Thyroid gland (tissue), 4 donors: ENCODE measurements at regions not wholly inside any gene's neighbourhood (a gene's known extent, or its start where the extent isn't known, plus 50 kb on each side); places are given as distances from the start of the nearest gene placed in this dataset. TPM values are rescaled to one million over a fixed set of nuclear protein-coding genes. Genes with fewer than 3 reads are reported as not detected.

Experiments used
- DNase-seq, 2 donors: peaks; one replicate each; pipeline ENCODE4 v3.0.0-alpha.2; 2019
- H3K27ac ChIP-seq, 3 donors: fragments of 200-600 bp; sonication (generic); 1 replicate in 2 of 3; 2 replicates in 1 of 3; pipeline ENCODE4 v1.5.1; 2016 to 2019; ENCODE audit warnings: mild to moderate bottlenecking in 1 of 3, moderate library complexity in 1 of 3
- H3K27me3 ChIP-seq: fragments of 200-600 bp; sonication (generic); one replicate; pipeline ENCODE4 v1.5.1; 2019
- H3K36me3 ChIP-seq, 2 donors: fragments of 200-600 bp; sonication (generic); one replicate each; pipeline ENCODE4 v1.5.1; 2016 to 2019
- H3K4me1 ChIP-seq, 2 donors: fragments of 200-600 bp; sonication (generic); one replicate each; pipeline ENCODE4 v1.5.1; 2017 to 2019
- H3K4me3 ChIP-seq, 3 donors: fragments of 200-600 bp; sonication (generic); replicated peaks in 1 of 3; 1 replicate in 2 of 3; 2 replicates in 1 of 3; pipeline ENCODE4 v1.5.1; 2016; ENCODE audit warnings: mild to moderate bottlenecking in 1 of 3
- H3K9me3 ChIP-seq: fragments of 200-600 bp; sonication (generic); one replicate; pipeline ENCODE4 v1.5.1; 2017
- POLR2A ChIP-seq, 2 donors: fragments of 450-650 bp; IDR thresholded peaks; one replicate each; pipeline ENCODE4 v1.6.1; 2017; ENCODE audit warnings: antibody characterized with exemption in 2 of 2, mild to moderate bottlenecking in 2 of 2, moderate library complexity in 1 of 2
- WGBS, 2 donors: methylation state at CpG; one replicate each; pipeline ENCODE4 v1.1.5; 2017; 5-methylcytosine and 5-hydroxymethylcytosine counted together
- intact Hi-C: fragments of 100-400 bp; cut with DNase I; formaldehyde crosslinking; loops from one replicate; pipeline ENCODE4 v1.15.1; 2023
- small RNA-seq: library from RNA; depleted of rRNA; stranded (forward); fragments of <200 nt; gene quantifications from one replicate; pipeline ENCODE3, GENCODE V24; 2016
- TF ChIP-seq, protein P1 (sequence below), 6 experiments: fragments of 200-600 bp in 3 of 6; fragments of 450-650 bp in 3 of 6; sonication (generic) in 3 of 6; IDR thresholded peaks; one replicate each; pipeline ENCODE4 v1.5.1; 2016 to 2019; ENCODE audit warnings: antibody characterized with exemption in 6 of 6, mild to moderate bottlenecking in 2 of 6, inconsistent platforms in 1 of 6, moderate library complexity in 1 of 6

DNA sequence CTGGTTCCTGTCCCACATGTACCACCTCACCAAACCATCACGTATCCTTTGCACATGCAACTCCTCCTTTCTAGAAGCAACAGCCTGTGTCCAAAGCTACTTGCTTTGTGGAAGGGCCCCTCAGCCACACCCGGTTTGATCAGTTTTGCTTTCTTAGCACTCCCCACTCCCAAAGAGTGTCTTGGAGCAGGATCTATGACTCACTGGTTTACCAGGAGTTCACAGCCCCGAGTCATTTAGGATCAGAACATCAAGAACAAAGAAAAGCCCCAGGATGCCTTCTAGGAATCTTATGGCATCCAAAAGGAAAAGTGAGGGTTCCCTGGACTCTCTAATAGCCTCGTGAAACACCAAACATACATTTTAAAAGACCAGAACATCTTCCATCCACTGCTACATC, 50.7 kb upstream of the IGF1R start:
- Histone ChIP-seq H3K4me1 (no peaks in the 10 kb centered on the region), H3K4me3 (no peak overlapping the region), H3K9me3 (no peaks in the 10 kb centered on the region), H3K27ac (no peak overlapping the region), H3K27me3 (no peaks in the 10 kb centered on the region), H3K36me3 (no peaks in the 10 kb centered on the region)
- no peak for DNase-seq
- intact Hi-C loops = no loop called here
- TF ChIP-seq, protein P1, sequence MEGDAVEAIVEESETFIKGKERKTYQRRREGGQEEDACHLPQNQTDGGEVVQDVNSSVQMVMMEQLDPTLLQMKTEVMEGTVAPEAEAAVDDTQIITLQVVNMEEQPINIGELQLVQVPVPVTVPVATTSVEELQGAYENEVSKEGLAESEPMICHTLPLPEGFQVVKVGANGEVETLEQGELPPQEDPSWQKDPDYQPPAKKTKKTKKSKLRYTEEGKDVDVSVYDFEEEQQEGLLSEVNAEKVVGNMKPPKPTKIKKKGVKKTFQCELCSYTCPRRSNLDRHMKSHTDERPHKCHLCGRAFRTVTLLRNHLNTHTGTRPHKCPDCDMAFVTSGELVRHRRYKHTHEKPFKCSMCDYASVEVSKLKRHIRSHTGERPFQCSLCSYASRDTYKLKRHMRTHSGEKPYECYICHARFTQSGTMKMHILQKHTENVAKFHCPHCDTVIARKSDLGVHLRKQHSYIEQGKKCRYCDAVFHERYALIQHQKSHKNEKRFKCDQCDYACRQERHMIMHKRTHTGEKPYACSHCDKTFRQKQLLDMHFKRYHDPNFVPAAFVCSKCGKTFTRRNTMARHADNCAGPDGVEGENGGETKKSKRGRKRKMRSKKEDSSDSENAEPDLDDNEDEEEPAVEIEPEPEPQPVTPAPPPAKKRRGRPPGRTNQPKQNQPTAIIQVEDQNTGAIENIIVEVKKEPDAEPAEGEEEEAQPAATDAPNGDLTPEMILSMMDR (IDR thresholded peaks at IDR 0.05) = no peak
- TF ChIP-seq POLR2A (IDR thresholded peaks at IDR 0.05) = no peak
- WGBS, 2 donors = 32 to 45% methylated on average over 4 of the region's 4 CpGs

Small RNAs in the stretch of these regions (small RNA-seq; reads per million reads assigned to genes)
- gene AC022523.2 = not detected
- gene RF00026 = not detected
- not detected for gene RNU6-1186P
